GM19397 (cell line): ENCODE measurements at regions not wholly inside any gene's neighbourhood (a gene's known extent, or its start where the extent isn't known, plus 50 kb on each side); places are given as distances from the start of the nearest gene placed in this dataset.

Experiments used
- ATAC-seq: cut with Tn5 transposase; IDR thresholded peaks from one replicate; pipeline ENCODE4 v1.9.1; 2021; ENCODE audit warnings: mild to moderate bottlenecking, moderate library complexity; ENCODE audit not compliant: unreplicated experiment

DNA sequence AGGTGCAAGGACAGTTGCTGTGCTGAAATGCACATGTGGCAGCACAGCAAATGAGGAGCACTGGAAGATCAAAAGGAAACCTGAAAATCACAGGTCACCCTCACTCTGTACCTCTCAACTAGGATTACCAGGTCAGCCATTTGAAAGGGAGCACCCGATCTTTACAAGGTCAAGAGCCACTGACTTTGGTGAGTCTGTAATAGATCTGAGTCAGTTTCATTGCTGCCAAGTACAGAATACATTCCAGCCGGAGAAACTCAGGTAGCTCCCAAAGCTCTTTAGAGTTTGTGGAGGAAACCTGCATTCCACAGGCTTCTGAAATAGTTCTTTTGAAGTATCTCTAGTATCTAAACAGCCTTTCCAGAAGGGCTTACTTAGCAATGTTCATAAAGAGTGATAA, 217.5 kb downstream of the SNX13 start:
- no peak for ATAC-seq

DNA sequence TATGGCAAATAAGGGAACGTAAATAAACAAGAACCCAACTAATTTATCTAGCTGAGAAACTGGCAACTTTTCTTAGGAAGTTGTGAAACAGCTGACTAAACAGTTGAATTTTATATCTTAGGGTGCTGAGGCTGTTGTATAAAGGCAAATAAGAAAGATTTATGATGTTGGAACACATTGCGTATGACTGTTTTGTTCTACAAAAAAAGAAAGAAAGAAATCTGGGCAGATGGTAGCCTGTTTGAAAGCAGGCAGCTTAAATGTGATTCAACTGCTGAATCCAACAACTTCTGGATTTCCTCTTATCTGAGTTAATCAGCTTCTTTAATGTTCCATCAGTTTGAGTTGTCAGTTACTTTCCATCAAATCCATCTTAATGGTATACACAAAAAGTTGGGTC, 214.5 kb downstream of the SNX13 start:
- ATAC-seq, result no peak

DNA sequence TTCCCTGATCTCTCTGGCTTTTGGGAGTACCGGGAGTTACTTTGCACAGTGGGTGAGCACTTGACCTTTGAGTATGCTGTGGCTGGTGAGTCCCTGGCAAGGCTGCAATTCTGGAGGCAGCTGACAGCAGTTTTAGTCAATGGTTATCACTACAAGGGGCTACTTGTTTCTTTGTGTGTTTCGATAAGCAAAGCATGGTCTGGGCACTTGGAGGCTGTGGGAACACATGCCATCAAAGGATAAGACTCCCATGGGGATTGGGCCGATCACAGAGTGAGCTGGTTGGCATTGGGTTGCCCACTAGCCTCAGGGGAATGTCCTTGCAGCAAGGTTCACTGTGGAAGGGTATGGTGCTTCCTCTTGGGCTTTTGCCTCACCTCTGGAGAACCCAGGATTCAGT, 208.2 kb downstream of the SNX13 start:
- ATAC-seq, result no peak
